ENCODE measurements at regions not wholly inside any gene's neighbourhood (a gene's known extent, or its start where the extent isn't known, plus 50 kb on each side); places are given as distances from the start of the nearest gene placed in this dataset.

DNA sequence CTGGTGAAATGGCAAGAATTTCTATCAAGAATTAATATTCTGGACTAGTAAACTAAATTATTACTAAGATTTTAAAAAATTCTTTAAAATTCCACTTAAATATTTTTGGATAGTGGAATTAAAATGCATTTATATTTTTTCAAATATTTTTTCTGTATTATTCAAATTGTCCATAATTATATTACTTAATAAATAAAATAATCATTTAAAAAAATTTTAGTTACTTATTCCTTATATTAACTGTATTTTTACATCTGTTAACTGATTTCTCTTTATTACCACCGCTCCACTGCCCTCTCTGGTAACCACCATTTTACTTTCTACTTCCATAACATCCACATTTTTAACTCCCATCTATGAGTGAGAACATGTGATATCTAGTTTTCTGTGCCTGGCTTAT lies 828.4 kb downstream of the VGLL3 start:
- H3K4me3 ChIP-seq: no peak overlapping the region
- no peaks in the 10 kb centered on the region for H3F3A ChIP-seq (ENCODE audit: insufficient read depth)
- no peak overlapping the region for H3K4me2 ChIP-seq (ENCODE audit: unreplicated experiment)
- no peaks in the 10 kb centered on the region for H3K9me3 ChIP-seq (ENCODE audit: low read depth)
- no peaks in the 10 kb centered on the region for H3K79me2 ChIP-seq (ENCODE audit: insufficient read depth)
- no peak overlapping the region for H3K27ac ChIP-seq
- no peak overlapping the region for H2AFZ ChIP-seq
- no peaks in the 10 kb centered on the region for H3K27me3 ChIP-seq (replicated peaks; ENCODE audit: insufficient read depth)
- H3K4me1 ChIP-seq (ENCODE audit: insufficient read depth): no peaks in the 10 kb centered on the region
- no peaks in the 10 kb centered on the region; the same call in 1 of the 2 replicates for H3K9me2 ChIP-seq (ENCODE audit: insufficient read depth)
- in situ Hi-C loops (cut with MboI): no loop called here
- H3K9ac ChIP-seq: no peak overlapping the region
- whole genome bisulfite sequencing, 2 experiments (ENCODE audit: low coverage in 1 of 2, low lambda C conversion rate in 2 of 2, missing lambda C conversion rate in 2 of 2): 19 to 28% methylated on average over 1 of the region's 1 CpG
- no peaks in the 10 kb centered on the region for H4K20me1 ChIP-seq (ENCODE audit: insufficient read depth)
- no peak for TF ChIP-seq EZH2phosphoT487 (IDR thresholded peaks at IDR 0.05; ENCODE audit: insufficient read depth, low read depth)
- TF ChIP-seq EZH2 (IDR thresholded peaks at IDR 0.05; ENCODE audit: insufficient read depth, poor library complexity, severe bottlenecking): no peak
- H3K36me3 ChIP-seq (ENCODE audit: low read depth): no peaks in the 10 kb centered on the region
- no peak for DNase-seq

DNA sequence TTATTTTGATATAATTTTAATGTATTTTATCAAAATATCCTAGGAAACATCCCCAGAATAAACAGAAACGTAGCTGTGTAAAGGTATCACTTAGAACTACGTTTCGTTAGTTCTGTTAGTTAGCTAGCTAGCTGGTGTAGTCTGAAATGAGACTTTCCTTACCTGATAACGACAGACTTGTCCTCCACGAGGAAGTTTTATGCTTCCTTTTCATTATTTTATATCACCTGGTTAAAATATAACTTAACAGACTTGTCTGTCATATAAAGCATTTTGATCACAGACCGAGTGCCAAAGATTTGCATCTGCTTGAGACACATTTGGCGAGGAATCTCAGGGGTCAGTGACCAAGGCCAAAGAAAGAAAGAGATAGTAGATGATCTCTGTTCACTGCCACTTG lies 829.5 kb downstream of the VGLL3 start:
- no peaks in the 10 kb centered on the region; the same call in 1 of the 2 replicates for H3K9me2 ChIP-seq (ENCODE audit: insufficient read depth)
- no peaks in the 10 kb centered on the region for H3K36me3 ChIP-seq (ENCODE audit: low read depth)
- no peaks in the 10 kb centered on the region for H3K9me3 ChIP-seq (ENCODE audit: low read depth)
- no peak overlapping the region for H3K4me2 ChIP-seq (ENCODE audit: unreplicated experiment)
- in situ Hi-C loops (cut with MboI): no loop called here
- 27 to 31% methylated on average over 7 of the region's 7 CpGs for WGBS, 2 experiments (ENCODE audit: low coverage in 1 of 2, low lambda C conversion rate in 2 of 2, missing lambda C conversion rate in 2 of 2)
- no peak overlapping the region for H3K27ac ChIP-seq
- no peak for TF ChIP-seq EZH2 (IDR thresholded peaks at IDR 0.05; ENCODE audit: insufficient read depth, poor library complexity, severe bottlenecking)
- no peaks in the 10 kb centered on the region for H3K4me1 ChIP-seq (ENCODE audit: insufficient read depth)
- H4K20me1 ChIP-seq (ENCODE audit: insufficient read depth): no peaks in the 10 kb centered on the region
- H3K27me3 ChIP-seq (replicated peaks; ENCODE audit: insufficient read depth): no peaks in the 10 kb centered on the region
- H3K9ac ChIP-seq: no peak overlapping the region
- H2AFZ ChIP-seq: no peak overlapping the region
- no peaks in the 10 kb centered on the region for H3K79me2 ChIP-seq (ENCODE audit: insufficient read depth)
- DNase-seq: no peak
- H3F3A ChIP-seq (ENCODE audit: insufficient read depth): no peaks in the 10 kb centered on the region
- H3K4me3 ChIP-seq: no peak overlapping the region

DNA sequence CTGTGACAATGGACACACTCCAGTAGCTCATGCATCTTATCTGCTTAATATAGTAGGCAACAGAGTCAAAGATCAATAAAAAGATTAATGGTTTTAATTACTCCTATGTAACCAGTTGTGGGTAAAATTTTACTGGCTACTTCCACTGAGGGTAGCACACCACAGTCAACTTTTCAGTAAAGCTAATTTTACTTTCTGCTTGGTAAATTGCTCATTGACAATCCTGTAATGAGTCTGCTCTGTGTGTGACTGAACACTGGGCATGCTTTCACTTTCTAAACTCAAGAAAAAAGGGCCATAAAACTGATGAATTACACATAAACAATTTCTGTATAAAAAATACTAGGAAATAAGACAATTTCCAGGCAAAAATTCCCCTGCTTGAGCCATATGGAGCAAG lies 838.3 kb downstream of the VGLL3 start:
- TF ChIP-seq EZH2phosphoT487 (IDR thresholded peaks at IDR 0.05; ENCODE audit: insufficient read depth, low read depth) (no peak), EZH2 (IDR thresholded peaks at IDR 0.05; ENCODE audit: insufficient read depth, poor library complexity, severe bottlenecking) (no peak)
- H3K9me3 ChIP-seq (ENCODE audit: low read depth): no peaks in the 10 kb centered on the region
- H3K79me2 ChIP-seq (ENCODE audit: insufficient read depth): no peaks in the 10 kb centered on the region
- no peak overlapping the region for H3K27ac ChIP-seq
- H3K36me3 ChIP-seq (ENCODE audit: low read depth): no peaks in the 10 kb centered on the region
- no peak overlapping the region for H3K4me2 ChIP-seq (ENCODE audit: unreplicated experiment)
- H3K9me2 ChIP-seq (ENCODE audit: insufficient read depth): no peaks in the 10 kb centered on the region
- no peak overlapping the region for H2AFZ ChIP-seq
- no peaks in the 10 kb centered on the region for H3K4me1 ChIP-seq (ENCODE audit: insufficient read depth)
- no peak overlapping the region for H3K4me3 ChIP-seq
- H3K27me3 ChIP-seq (replicated peaks; ENCODE audit: insufficient read depth): no peaks in the 10 kb centered on the region
- no peak overlapping the region for H3K9ac ChIP-seq
- H4K20me1 ChIP-seq (ENCODE audit: insufficient read depth): no peaks in the 10 kb centered on the region
- no peak for DNase-seq
- H3F3A ChIP-seq (ENCODE audit: insufficient read depth): no peaks in the 10 kb centered on the region
- in situ Hi-C loops (cut with MboI): no loop called here

DNA sequence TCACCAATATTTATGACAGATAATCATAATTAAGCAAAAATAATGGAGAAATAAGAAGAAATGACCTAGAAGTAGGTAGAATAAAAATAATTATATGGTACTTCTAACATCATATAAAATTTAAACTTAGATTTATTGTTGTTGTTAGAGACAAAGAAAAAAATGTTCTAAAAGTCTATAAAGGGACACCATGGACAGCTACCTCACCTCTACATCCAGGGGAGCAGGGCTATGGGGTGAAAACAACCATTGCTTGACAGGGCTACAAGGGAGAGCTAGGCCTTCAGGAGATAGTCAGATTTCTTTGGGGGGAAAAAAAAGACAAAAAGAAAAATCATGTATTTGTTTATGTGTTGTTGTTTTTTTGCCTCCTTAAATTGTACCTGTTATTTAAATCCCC lies 841.9 kb downstream of the VGLL3 start:
- in situ Hi-C loops (cut with MboI): no loop called here
- H3K9ac ChIP-seq: no peak overlapping the region

DNA sequence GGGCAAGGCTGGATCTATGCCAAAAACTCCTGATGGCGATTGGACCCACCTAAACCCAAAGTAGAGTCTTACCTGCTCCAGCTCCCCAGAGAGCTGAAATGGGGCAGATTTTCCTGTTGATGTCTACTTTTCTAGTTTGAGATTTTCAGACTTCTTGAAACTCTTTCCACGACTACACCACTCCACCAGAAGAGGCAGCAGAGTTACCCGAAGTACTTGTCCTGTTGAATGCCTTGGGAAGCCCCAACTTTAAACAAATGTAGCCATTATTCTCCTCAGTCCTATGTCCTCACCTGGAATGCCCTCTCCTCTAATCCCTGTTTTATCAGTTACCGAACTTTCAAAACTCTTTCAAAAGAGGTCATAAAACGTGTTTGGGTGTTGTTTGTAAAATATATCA lies 843.8 kb downstream of the VGLL3 start:
- H3K79me2 ChIP-seq (ENCODE audit: insufficient read depth): no peaks in the 10 kb centered on the region
- no peaks in the 10 kb centered on the region for H4K20me1 ChIP-seq (ENCODE audit: insufficient read depth)
- DNase-seq: no peak
- TF ChIP-seq EZH2phosphoT487 (IDR thresholded peaks at IDR 0.05; ENCODE audit: insufficient read depth, low read depth) (no peak), EZH2 (IDR thresholded peaks at IDR 0.05; ENCODE audit: insufficient read depth, poor library complexity, severe bottlenecking) (no peak)
- no peaks in the 10 kb centered on the region for H3F3A ChIP-seq (ENCODE audit: insufficient read depth)
- H3K4me2 ChIP-seq (ENCODE audit: unreplicated experiment): no peak overlapping the region
- H3K9ac ChIP-seq: no peak overlapping the region
- H3K4me1 ChIP-seq (ENCODE audit: insufficient read depth): no peaks in the 10 kb centered on the region
- H3K9me3 ChIP-seq (ENCODE audit: low read depth): no peaks in the 10 kb centered on the region
- no peaks in the 10 kb centered on the region for H3K27me3 ChIP-seq (replicated peaks; ENCODE audit: insufficient read depth)
- H3K27ac ChIP-seq: no peak overlapping the region
- H3K9me2 ChIP-seq (ENCODE audit: insufficient read depth): no peaks in the 10 kb centered on the region
- in situ Hi-C loops (cut with MboI): no loop called here
- no peak overlapping the region for H2AFZ ChIP-seq
- H3K4me3 ChIP-seq: no peak overlapping the region
- no peaks in the 10 kb centered on the region for H3K36me3 ChIP-seq (ENCODE audit: low read depth)
- 34 to 44% methylated on average over 5 of the region's 5 CpGs for WGBS, 2 experiments (ENCODE audit: low coverage in 1 of 2, low lambda C conversion rate in 2 of 2, missing lambda C conversion rate in 2 of 2)

More for the DNA sequence above, 841.9 kb downstream of the VGLL3 start:
- Histone ChIP-seq H3K36me3 (ENCODE audit: low read depth) (no peaks in the 10 kb centered on the region), H3K4me2 (ENCODE audit: unreplicated experiment) (no peak overlapping the region), H3K4me3 (no peak overlapping the region), H3K9me3 (ENCODE audit: low read depth) (no peaks in the 10 kb centered on the region), H3K4me1 (ENCODE audit: insufficient read depth) (no peaks in the 10 kb centered on the region), H3K79me2 (ENCODE audit: insufficient read depth) (no peaks in the 10 kb centered on the region), H3F3A (ENCODE audit: insufficient read depth) (no peaks in the 10 kb centered on the region), H3K27ac (no peak overlapping the region), H4K20me1 (ENCODE audit: insufficient read depth) (no peaks in the 10 kb centered on the region), H3K9me2 (ENCODE audit: insufficient read depth) (no peaks in the 10 kb centered on the region), H2AFZ (no peak overlapping the region), H3K27me3 (replicated peaks; ENCODE audit: insufficient read depth) (no peaks in the 10 kb centered on the region)
- TF ChIP-seq EZH2phosphoT487 (IDR thresholded peaks at IDR 0.05; ENCODE audit: insufficient read depth, low read depth): no peak
- no peak for TF ChIP-seq EZH2 (IDR thresholded peaks at IDR 0.05; ENCODE audit: insufficient read depth, poor library complexity, severe bottlenecking)
- no peak for DNase-seq

All from GM23248 (cell line).